ENCODE measurements at regions not wholly inside any gene's neighbourhood (a gene's known extent, or its start where the extent isn't known, plus 50 kb on each side); places are given as distances from the start of the nearest gene placed in this dataset.

DNA sequence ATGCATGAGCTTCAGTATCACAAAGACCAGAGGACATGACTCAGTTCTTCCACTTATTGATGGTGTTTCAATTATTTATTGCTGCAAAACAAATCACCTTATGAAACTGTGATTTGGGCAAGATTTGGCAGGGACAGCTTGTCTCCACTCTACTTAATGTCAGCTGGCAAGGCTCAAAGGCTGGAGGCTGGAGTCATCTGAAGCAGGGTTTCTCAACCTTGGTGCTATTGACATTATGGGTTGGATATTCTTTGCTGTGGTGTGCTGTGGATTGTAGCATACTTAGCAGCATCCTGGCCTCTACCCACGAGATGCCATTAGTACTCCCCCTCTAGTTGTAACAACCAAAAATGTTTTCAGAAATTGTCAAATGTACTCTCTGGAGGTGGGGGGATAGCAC lies 138.8 kb upstream of the PEX5L start:
- H3K4me3 ChIP-seq (ENCODE audit: low read length) = no peak overlapping the region
- TF ChIP-seq ZNF274 (IDR thresholded peaks at IDR 0.05; ENCODE audit: low read depth, low read length) = no peak

DNA sequence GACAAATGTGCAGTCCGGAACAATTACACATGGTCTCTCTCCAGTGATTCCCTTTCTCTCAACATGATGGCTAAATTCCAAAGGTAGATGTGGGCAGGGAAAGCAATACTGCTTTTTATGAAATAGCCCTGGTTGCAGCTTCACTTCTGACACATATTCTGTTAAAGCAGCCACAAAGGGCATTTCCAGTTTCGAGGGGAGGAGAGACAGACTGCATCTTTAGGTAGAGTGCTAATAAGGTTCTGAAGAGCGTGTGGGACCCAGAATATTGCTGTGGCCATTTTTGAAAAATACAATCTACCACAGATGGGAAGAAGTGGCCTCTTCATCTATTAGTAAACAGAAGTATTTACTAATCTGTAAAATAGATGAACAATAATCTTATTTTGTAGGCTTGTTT lies 139.3 kb upstream of the PEX5L start:
- no peak overlapping the region for H3K4me3 ChIP-seq (ENCODE audit: low read length)
- TF ChIP-seq ZNF274 (IDR thresholded peaks at IDR 0.05; ENCODE audit: low read depth, low read length) = no peak

DNA sequence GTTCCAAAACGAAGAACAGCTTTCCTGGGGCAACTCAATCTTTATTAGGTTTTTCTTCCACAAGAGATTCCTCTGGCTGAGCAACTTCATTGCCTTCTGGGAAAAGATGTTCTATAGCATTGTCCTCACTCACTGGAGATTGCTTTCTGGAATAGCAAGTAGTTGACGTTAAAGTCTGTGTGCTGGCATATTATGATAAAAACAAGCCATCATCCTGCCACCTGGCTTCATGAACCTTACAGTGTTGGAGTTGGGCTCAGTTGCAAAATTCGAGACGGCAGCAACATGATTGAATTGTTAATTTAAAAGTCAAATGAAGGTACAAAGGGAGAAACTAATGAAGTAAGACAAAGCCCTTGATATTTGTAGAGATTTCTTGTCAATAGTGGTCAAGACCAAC lies 140.5 kb upstream of the PEX5L start:
- no peak for TF ChIP-seq ZNF274 (IDR thresholded peaks at IDR 0.05; ENCODE audit: low read depth, low read length)

DNA sequence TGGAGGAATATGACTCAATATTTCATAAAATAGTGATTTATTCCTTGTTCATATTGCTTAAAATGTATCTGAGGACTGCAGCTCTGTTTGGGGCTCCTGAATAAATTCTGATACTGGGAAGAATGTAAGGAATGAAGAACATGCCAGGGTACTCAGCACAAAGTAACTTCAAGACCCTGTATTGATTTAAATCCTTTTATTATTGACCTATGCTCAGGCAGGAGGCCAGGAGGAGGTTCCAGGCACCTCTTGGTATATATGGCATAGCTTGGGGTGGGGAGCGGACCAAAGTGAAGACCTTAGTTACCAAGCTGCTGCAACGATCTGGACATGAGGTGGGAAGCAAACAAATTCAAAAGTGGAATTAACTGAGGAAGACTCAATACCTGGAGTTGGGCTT lies 142.8 kb upstream of the PEX5L start:
- no peak for TF ChIP-seq ZNF274 (IDR thresholded peaks at IDR 0.05; ENCODE audit: low read depth, low read length)
- H3K4me3 ChIP-seq (ENCODE audit: low read length) = no peak overlapping the region

More for the DNA sequence above, 140.5 kb upstream of the PEX5L start:
- H3K4me3 ChIP-seq (ENCODE audit: low read length) = no peak overlapping the region

DNA sequence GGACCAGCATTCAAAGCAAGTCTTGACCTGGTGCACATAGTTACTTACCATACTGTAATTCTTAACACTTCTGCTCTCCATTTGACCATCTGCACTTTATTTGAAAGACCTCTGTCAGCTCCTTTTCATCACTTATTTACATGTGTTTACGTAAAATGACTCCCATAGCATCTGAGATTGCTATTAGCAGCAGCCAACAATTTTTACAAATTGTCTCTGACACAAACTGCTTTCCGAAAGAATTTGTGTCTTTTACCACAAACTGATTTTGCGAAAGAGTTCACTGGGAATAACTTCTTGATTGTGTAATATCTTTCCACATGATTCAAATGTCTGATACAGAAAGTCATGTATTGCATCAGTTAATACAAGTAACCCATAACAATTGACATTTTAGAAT lies 144.1 kb upstream of the PEX5L start:
- no peak overlapping the region for H3K4me3 ChIP-seq (ENCODE audit: low read length)
- TF ChIP-seq ZNF274 (IDR thresholded peaks at IDR 0.05; ENCODE audit: low read depth, low read length) = no peak

DNA sequence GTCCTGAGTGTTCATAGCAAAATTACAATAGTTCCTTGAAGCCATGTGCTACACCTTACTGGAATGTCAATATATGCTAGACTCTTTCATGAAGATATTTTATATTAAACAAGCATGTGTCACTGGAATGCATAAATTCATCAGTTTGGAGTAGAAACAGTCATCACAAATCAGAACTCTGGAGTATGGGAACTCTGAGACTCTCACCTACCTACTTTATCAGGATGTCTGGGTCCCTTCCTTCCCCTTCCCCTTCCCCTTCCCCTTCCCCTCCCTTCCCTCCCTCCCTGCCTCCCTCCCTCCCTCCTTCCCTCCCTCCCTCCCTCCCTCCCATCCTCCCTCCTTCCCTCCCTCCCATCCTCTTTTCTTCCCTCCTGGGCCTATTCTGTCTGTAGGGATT lies 144.7 kb upstream of the PEX5L start:
- TF ChIP-seq ZNF274 (IDR thresholded peaks at IDR 0.05; ENCODE audit: low read depth, low read length) = no peak
- H3K4me3 ChIP-seq (ENCODE audit: low read length) = no peak overlapping the region

DNA sequence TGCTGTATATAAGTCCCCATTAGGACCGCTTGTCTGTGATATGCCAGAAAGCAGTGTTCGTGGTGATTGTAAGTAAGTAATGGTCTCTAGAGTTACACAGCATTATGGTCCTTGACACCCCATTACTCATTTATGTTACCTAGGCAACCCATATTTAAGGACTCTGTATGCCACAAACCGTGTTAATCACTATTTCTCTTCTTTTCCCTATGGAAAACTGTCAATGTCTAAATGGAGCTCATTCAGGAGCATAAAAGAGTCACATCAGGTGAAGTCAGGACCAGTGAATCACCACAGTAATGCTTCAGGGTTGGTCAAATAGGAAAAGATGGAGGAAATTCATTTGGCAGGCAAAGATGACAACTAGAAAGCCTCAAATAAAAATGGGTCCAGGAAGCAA lies 146.6 kb upstream of the PEX5L start:
- no peak for TF ChIP-seq ZNF274 (IDR thresholded peaks at IDR 0.05; ENCODE audit: low read depth, low read length)
- no peak overlapping the region for H3K4me3 ChIP-seq (ENCODE audit: low read length)

DNA sequence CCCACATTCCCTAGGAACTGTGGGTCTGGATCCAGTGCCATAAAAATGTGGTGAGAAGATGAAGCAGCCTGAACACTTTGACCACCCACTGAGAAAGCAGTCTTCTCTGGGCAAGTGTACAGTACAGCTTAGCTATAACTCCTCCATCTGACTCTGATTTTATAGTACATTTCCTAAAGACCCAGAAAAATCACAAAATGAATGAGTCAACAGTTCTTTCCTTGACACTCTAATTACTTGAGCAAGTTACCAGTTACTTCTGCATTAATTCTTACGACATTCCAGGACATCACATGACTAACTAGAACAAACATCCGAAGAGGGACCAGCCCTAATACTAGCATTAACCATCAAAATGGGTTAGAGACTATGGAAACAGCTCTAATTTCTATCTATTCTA lies 148.1 kb upstream of the PEX5L start:
- no peak for TF ChIP-seq ZNF274 (IDR thresholded peaks at IDR 0.05; ENCODE audit: low read depth, low read length)

DNA sequence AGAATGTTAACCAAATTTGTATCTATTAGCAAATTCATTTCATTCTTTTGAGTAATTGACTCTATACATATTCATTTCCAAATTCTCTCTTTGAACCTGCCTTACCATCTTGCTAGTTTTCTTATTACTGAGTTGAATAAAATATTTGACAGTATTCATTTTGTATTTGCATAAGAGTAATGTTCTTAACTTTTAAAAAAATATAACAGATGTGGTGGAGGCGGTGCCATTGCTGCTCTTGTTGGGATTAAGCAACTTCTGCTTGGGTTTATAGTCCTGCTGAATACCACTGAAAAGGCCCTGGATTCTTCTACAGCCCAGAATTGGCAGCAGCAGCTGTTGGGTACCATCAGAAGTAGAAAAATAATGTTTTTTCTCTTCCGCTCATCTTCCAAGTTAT lies 148.9 kb upstream of the PEX5L start:
- TF ChIP-seq ZNF274 (IDR thresholded peaks at IDR 0.05; ENCODE audit: low read depth, low read length) = no peak
- H3K4me3 ChIP-seq (ENCODE audit: low read length) = no peak overlapping the region

More for the DNA sequence above, 148.1 kb upstream of the PEX5L start:
- H3K4me3 ChIP-seq (ENCODE audit: low read length) = no peak overlapping the region

DNA sequence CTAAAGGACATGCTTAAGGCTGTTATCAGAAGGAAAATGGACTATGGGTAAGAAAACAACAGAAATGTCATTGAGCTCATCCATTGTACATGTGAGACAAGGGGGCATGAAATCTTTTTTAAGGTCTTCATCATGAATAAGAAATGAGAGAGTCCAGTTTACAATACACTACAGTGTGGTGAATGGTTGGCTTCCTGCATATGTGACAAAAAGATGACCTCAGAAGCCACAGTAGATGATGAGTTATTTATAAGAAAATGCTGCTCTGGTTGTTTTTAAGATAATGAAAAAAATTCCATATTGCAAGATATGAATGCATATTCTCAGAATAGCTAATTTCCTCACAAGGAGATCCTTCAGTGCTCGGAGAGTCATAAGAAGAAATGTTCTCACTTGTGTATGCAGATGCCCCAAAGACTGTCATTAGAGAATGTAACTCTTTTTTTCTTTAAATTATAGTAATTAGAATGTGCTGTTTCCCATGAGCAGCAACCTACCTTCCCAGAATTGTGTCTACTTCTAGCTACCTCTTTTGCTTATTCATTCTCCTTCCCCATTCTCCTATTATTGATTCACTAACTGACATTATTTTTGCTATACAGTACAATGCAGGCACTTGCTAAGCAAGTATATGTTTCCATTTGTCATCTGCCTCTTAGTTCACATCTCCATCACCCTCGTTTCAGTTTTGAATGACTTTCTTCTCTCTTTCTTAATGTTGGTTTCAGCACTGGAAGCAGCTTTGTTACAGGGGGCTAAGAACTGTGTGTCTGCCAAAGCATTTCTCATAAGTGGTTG lies 152.0 kb upstream of the PEX5L start:
- no peak overlapping the region for H3K4me3 ChIP-seq (ENCODE audit: low read length)

DNA sequence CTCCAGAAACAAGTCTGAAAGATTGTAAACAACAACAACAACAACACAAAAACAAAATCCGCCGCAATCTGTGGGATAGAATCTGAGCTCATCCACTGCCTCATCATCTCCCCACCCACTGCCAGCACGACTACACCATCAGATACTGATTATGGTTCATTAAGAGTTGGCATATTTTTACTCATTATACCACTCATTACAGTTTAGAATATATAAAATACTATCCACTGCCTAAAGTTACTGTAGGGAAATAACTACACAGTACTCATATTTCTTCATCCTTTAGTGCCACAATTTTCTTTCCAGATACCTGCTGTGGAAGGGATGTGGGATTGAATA lies 152.5 kb upstream of the PEX5L start:
- no peak for TF ChIP-seq ZNF274 (IDR thresholded peaks at IDR 0.05; ENCODE audit: low read depth, low read length)

More for the DNA sequence above, 152.0 kb upstream of the PEX5L start:
- no peak for TF ChIP-seq ZNF274 (IDR thresholded peaks at IDR 0.05; ENCODE audit: low read depth, low read length)

DNA sequence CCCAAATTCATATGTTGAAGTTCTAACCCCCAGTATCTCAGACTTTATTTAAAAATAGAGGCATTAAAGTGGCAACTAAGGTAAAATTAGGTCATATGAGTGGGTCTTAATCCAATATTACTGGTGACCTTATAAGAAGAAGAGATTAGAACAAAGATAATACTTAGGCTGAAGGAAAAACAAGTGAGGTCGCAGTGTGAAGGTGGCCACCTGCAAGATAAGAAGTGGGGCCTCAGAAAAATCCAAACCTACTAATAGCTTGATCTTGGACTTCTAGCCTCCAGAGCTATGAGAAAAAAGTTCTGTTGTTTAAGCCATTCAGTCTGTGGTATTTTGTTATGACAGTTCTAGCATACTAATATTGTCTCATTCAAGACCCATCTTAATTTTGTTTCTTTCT lies 159.9 kb upstream of the PEX5L start:
- no peak overlapping the region for H3K4me3 ChIP-seq (ENCODE audit: low read length)
- no peak for TF ChIP-seq ZNF274 (IDR thresholded peaks at IDR 0.05; ENCODE audit: low read depth, low read length)

More for the DNA sequence above, 152.5 kb upstream of the PEX5L start:
- no peak overlapping the region for H3K4me3 ChIP-seq (ENCODE audit: low read length)

DNA sequence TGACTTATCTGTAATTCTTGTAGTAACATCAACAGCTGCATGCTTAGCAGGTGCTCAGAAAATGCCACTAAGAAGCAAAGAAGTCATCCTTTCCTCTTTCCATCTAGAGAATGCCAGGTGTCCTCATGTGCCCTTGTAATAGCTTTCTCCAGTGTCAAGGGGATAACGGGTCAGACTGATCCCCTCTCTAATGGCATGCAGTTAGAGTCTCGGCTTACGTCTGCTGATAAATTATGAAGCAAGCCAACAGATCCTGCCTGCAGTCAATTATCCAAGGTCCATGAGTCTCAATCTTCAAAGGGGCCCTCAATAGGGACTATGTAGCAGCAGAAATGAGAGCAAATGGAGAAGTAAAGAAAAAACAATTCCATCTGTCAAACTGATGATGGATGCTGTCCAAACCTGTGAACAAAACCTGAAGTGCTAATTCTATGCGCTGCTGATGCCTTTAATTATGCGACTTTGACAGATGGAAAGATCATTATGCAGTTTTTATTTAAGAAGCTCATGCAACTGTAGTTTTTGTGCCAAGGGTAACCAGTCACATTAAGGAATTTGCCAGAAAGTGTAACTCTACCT lies 162.8 kb upstream of the PEX5L start:
- TF ChIP-seq ZNF274 (IDR thresholded peaks at IDR 0.05; ENCODE audit: low read depth, low read length) = no peak
- H3K4me3 ChIP-seq (ENCODE audit: low read length) = no peak overlapping the region

DNA sequence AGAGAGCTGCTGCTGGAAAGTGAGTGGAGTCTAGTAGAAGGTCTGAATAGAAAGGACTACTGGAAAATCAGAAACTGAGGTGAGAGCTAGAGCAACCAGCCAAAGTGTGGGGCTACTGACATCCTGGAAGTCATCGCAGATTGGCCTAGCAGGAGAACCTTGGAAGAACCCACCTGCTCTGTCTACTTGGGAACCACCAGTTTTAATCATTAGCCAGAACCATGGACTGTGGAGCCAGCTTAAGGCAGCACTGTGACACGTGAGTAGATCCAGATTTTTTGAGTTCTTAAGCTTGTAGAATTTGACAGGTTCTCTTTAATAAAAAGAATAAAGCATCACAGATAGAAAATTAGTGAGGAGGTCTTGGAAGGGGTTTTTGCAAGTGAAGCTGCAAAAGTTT lies 179.1 kb upstream of the PEX5L start:
- TF ChIP-seq ZNF274 (IDR thresholded peaks at IDR 0.05; ENCODE audit: low read depth, low read length) = no peak

DNA sequence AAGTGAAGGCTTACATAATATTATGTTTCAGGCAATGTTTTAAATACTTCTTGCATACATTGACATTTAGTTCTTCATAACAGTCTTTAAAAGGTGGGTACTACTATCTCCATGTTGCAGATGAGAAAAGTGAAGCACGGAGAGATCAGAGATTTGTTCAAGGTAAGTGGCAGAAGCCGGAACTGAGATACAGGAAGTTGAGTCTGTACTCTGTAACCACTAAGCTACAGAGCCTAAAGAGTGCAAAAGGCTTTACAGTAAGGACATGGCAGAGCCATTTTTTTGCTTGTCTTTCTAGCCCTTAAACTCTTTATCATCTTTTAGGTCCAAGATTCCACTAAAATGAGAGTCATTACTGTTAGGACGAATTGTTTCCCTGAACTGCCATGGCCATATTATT lies 186.5 kb upstream of the PEX5L start:
- H3K4me3 ChIP-seq (ENCODE audit: low read length) = no peak overlapping the region
- no peak for TF ChIP-seq ZNF274 (IDR thresholded peaks at IDR 0.05; ENCODE audit: low read depth, low read length)

More for the DNA sequence above, 179.1 kb upstream of the PEX5L start:
- no peak overlapping the region for H3K4me3 ChIP-seq (ENCODE audit: low read length)

DNA sequence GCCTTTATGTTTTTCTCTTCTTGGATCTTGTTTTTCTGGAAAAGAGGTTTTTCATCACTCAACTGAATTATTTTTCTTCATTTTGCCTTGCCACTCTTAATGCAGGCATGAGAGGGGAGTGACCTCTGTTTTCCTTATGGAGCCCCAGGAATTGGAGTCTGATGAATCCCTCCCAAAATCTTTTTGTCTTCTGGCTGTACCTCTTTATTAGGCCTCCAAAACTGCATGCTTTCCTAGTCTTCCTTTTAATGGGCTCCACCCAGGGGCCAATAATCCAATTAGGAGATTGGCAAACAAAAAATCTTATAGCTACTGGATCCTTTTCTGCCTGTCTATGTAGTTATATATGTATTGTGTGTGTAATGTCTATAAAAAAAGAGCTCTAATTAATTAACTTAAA lies 192.4 kb upstream of the PEX5L start:
- TF ChIP-seq ZNF274 (IDR thresholded peaks at IDR 0.05; ENCODE audit: low read depth, low read length) = no peak
- no peak overlapping the region for H3K4me3 ChIP-seq (ENCODE audit: low read length)

Data from GM08714 (cell line).